H9 (cell line): ENCODE measurements at regions not wholly inside any gene's neighbourhood (a gene's known extent, or its start where the extent isn't known, plus 50 kb on each side); places are given as distances from the start of the nearest gene placed in this dataset.

Experiments used
- DNase-seq: peaks from one replicate; pipeline ENCODE4 v3.0.0-alpha.2; 2017
- H2AFZ ChIP-seq: one replicate; pipeline ENCODE4 v1.6.1; 2013; ENCODE audit warnings: mild to moderate bottlenecking, low read length, control low read depth, moderate library complexity
- H2AK5ac ChIP-seq: 2 replicates; pipeline ENCODE4 v1.6.1; 2013; ENCODE audit warnings: low read length, control low read depth, mixed read lengths; ENCODE audit not compliant: insufficient read length
- H2BK120ac ChIP-seq: one replicate; pipeline ENCODE4 v1.6.1; 2013; ENCODE audit warnings: low read depth, mild to moderate bottlenecking, low read length, control low read depth, inconsistent platforms; ENCODE audit not compliant: poor library complexity, severe bottlenecking
- H2BK12ac ChIP-seq: 2 replicates; pipeline ENCODE4 v1.6.1; 2013; ENCODE audit warnings: low read length, control low read depth, mixed read lengths, low read depth; ENCODE audit not compliant: insufficient read length
- H2BK15ac ChIP-seq: 2 replicates; pipeline ENCODE4 v1.6.1; 2013; ENCODE audit warnings: low read depth, low read length, control low read depth
- H2BK20ac ChIP-seq: one replicate; pipeline ENCODE4 v1.6.1; 2013; ENCODE audit warnings: low read depth, mild to moderate bottlenecking, low read length, control low read depth, inconsistent platforms; ENCODE audit not compliant: poor library complexity, severe bottlenecking
- H2BK5ac ChIP-seq: 2 replicates; pipeline ENCODE4 v1.6.1; 2013; ENCODE audit warnings: low read length, control low read depth, mixed read lengths; ENCODE audit not compliant: insufficient read length
- H3K14ac ChIP-seq: 2 replicates; pipeline ENCODE4 v1.6.1; 2013; ENCODE audit warnings: low read length, control low read depth; ENCODE audit not compliant: insufficient read depth
- H3K18ac ChIP-seq: 2 replicates; pipeline ENCODE4 v1.6.1; 2013; ENCODE audit warnings: low read depth, mild to moderate bottlenecking, mixed read lengths, low read length, control low read depth; ENCODE audit not compliant: insufficient read length
- H3K23ac ChIP-seq: 2 replicates; pipeline ENCODE4 v1.6.1; 2013; ENCODE audit warnings: low read length, control low read depth, mixed read lengths, low read depth; ENCODE audit not compliant: insufficient read length
- H3K23me2 ChIP-seq: 2 replicates; pipeline ENCODE4 v1.6.1; 2013; ENCODE audit warnings: low read depth, mild to moderate bottlenecking, mixed read lengths, low read length, control low read depth; ENCODE audit not compliant: insufficient read length, poor library complexity, severe bottlenecking
- H3K27ac ChIP-seq: 2 replicates; pipeline ENCODE4 v1.5.1; 2013; ENCODE audit warnings: low read length, control low read depth, mixed read lengths, low read depth; ENCODE audit not compliant: insufficient read length
- H3K27me3 ChIP-seq: 2 replicates; pipeline ENCODE4 v1.6.1; 2013; ENCODE audit warnings: low read length, control low read depth, inconsistent platforms; ENCODE audit not compliant: insufficient read depth
- H3K4ac ChIP-seq: 2 replicates; pipeline ENCODE4 v1.6.1; 2013; ENCODE audit warnings: low read depth, mild to moderate bottlenecking, control low read depth, inconsistent platforms, low read length, moderate library complexity
- H3K4me1 ChIP-seq: 2 replicates; pipeline ENCODE4 v1.6.1; 2013; ENCODE audit warnings: low read length, control low read depth, inconsistent platforms; ENCODE audit not compliant: insufficient read depth
- H3K4me2 ChIP-seq: 2 replicates; pipeline ENCODE4 v1.6.1; 2013; ENCODE audit warnings: low read length, control low read depth, mixed read lengths; ENCODE audit not compliant: insufficient read length, insufficient read depth
- H3K56ac ChIP-seq: 2 replicates; pipeline ENCODE4 v1.6.1; 2013; ENCODE audit warnings: low read depth, mild to moderate bottlenecking, mixed read lengths, low read length, control low read depth; ENCODE audit not compliant: insufficient read length
- H3K79me1 ChIP-seq: 2 replicates; pipeline ENCODE4 v1.6.1; 2013; ENCODE audit warnings: low read depth, mild to moderate bottlenecking, moderate library complexity, low read length, control low read depth, inconsistent platforms; ENCODE audit not compliant: insufficient read depth, poor library complexity, severe bottlenecking
- H3K79me2 ChIP-seq: 2 replicates; pipeline ENCODE4 v1.6.1; 2013; ENCODE audit warnings: low read length, control low read depth, inconsistent platforms; ENCODE audit not compliant: insufficient read depth
- H3K9ac ChIP-seq: 2 replicates; pipeline ENCODE4 v1.6.1; 2013; ENCODE audit warnings: low read length, control low read depth, mixed read lengths; ENCODE audit not compliant: insufficient read length; ENCODE audit errors: extremely low read depth
- H3K9me3 ChIP-seq: one replicate; pipeline ENCODE4 v1.6.1; 2013; ENCODE audit warnings: low read depth, low read length, inconsistent platforms; ENCODE audit not compliant: control insufficient read depth
- H3T11ph ChIP-seq: one replicate; pipeline ENCODE4 v1.6.1; 2013; ENCODE audit warnings: mild to moderate bottlenecking, low read length, control low read depth, inconsistent platforms
- H4K20me1 ChIP-seq: one replicate; pipeline ENCODE4 v1.6.1; 2013; ENCODE audit not compliant: control insufficient read depth, insufficient read length, insufficient read depth
- H4K5ac ChIP-seq: 2 replicates; pipeline ENCODE4 v1.6.1; 2013; ENCODE audit warnings: low read depth, mild to moderate bottlenecking, mixed read lengths, low read length, control low read depth; ENCODE audit not compliant: insufficient read length
- H4K8ac ChIP-seq: replicated peaks from 2 replicates; pipeline ENCODE4 v1.6.1; 2013; ENCODE audit warnings: low read length, control low read depth, mixed read lengths, low read depth; ENCODE audit not compliant: insufficient read length
- H4K91ac ChIP-seq: 2 replicates; pipeline ENCODE4 v1.6.1; 2013; ENCODE audit warnings: low read depth, mild to moderate bottlenecking, moderate library complexity, mixed read lengths, low read length, control low read depth; ENCODE audit not compliant: insufficient read length
- H3K27ac Mint-ChIP-seq, 3 experiments: 2 replicates in 2 of 3; 3 replicates in 1 of 3; pipeline ENCODE4 v1.8.0; 2020 to 2021; ENCODE audit warnings: mixed read lengths in 3 of 3, mild to moderate bottlenecking in 1 of 3, moderate library complexity in 1 of 3
- H3K27me3 Mint-ChIP-seq: 2 replicates; pipeline ENCODE4 v1.8.0; 2021; ENCODE audit warnings: low read depth, mild to moderate bottlenecking, moderate library complexity, mixed read lengths
- H3K36me3 Mint-ChIP-seq, 3 experiments: 2 replicates in 2 of 3; 3 replicates in 1 of 3; pipeline ENCODE4 v1.8.0; 2020 to 2021; ENCODE audit warnings: low read depth in 3 of 3, mixed read lengths in 3 of 3; ENCODE audit not compliant: insufficient read depth in 1 of 3
- H3K4me1 Mint-ChIP-seq, 2 experiments: 2 replicates each; pipeline ENCODE4 v1.8.0; 2020; ENCODE audit warnings: mixed read lengths in 2 of 2
- H3K4me3 Mint-ChIP-seq, 2 experiments: 2 replicates in 1 of 2; 3 replicates in 1 of 2; pipeline ENCODE4 v1.8.0; 2020 to 2021; ENCODE audit warnings: mild to moderate bottlenecking in 2 of 2, mixed read lengths in 2 of 2, moderate library complexity in 1 of 2
- H3K9me3 Mint-ChIP-seq, 2 experiments: 2 replicates in 1 of 2; 3 replicates in 1 of 2; pipeline ENCODE4 v1.8.0; 2020; ENCODE audit warnings: mild to moderate bottlenecking in 2 of 2, mixed read lengths in 2 of 2, moderate library complexity in 1 of 2
- WGBS: extraction: QIAGEN DNeasy Blood & Tissue Kit; methylation state at CpG from one replicate; pipeline ENCODE4 v1.1.7; 2013; ENCODE audit warnings: missing lambda C conversion rate, low lambda C conversion rate, mixed read lengths; ENCODE audit not compliant: insufficient read length; ENCODE audit errors: extremely low coverage; 5-methylcytosine and 5-hydroxymethylcytosine counted together
- TF ChIP-seq, protein P1 (sequence below): fragments of 200-600 bp; sonication (generic); conservative IDR thresholded peaks from 3 replicates; pipeline ENCODE4 v1.8.0; 2021; ENCODE audit warnings: antibody characterized with exemption, mild to moderate bottlenecking

GRCh38 chr2:160989778-160990177, 170.4 kb upstream of the TANK start:
- no peak overlapping the region for H2BK120ac ChIP-seq

More at GRCh38 chr2:160989778-160990177, 170.4 kb upstream of the TANK start:
- no peak overlapping the region for H3K27ac Mint-ChIP-seq
- Histone ChIP-seq H3T11ph (no peak overlapping the region), H2BK5ac (no peak overlapping the region), H3K27ac (no peak overlapping the region), H3K4me1 (no peaks in the 10 kb centered on the region), H4K8ac (no peak overlapping the region), H4K91ac (no peak overlapping the region), H2BK20ac (no peak overlapping the region), H3K79me1 (no peaks in the 10 kb centered on the region), H3K14ac (no peak overlapping the region), H3K4me2 (no peak overlapping the region), H4K5ac (no peak overlapping the region), H2BK12ac (no peak overlapping the region), H2BK15ac (no peak overlapping the region), H3K56ac (no peak overlapping the region), H2AK5ac (no peak overlapping the region), H4K20me1 (no peaks in the 10 kb centered on the region), H3K4ac (no peak overlapping the region), H3K23ac (no peak overlapping the region), H3K9ac (no peak overlapping the region), H3K9me3 (no peaks in the 10 kb centered on the region), H3K27me3 (no peaks in the 10 kb centered on the region; the same call in 1 of the 2 replicates), H3K18ac (no peak overlapping the region), H3K23me2 (no peaks in the 10 kb centered on the region), H2AFZ (peak overlapping the region; percentile 8), H3K79me2 (no peaks in the 10 kb centered on the region)
- no peak for DNase-seq
- H3K27me3 Mint-ChIP-seq = no peaks in the 10 kb centered on the region
- H3K4me1 Mint-ChIP-seq = peaks cover 8 to 11% of the 10 kb centered on the region in 2 experiments
- H3K4me3 Mint-ChIP-seq = no peak overlapping the region
- peaks cover 0 to 6% (median 0%) of the 10 kb centered on the region in 3 experiments; a peak in 4 of 7 replicates for H3K36me3 Mint-ChIP-seq
- H3K9me3 Mint-ChIP-seq = peaks cover 5% of the 10 kb centered on the region in 2 experiments; a peak in 4 of 5 replicates
- WGBS = no CpG with 5 or more reads among the region's 1 CpG
- TF ChIP-seq, protein P1, sequence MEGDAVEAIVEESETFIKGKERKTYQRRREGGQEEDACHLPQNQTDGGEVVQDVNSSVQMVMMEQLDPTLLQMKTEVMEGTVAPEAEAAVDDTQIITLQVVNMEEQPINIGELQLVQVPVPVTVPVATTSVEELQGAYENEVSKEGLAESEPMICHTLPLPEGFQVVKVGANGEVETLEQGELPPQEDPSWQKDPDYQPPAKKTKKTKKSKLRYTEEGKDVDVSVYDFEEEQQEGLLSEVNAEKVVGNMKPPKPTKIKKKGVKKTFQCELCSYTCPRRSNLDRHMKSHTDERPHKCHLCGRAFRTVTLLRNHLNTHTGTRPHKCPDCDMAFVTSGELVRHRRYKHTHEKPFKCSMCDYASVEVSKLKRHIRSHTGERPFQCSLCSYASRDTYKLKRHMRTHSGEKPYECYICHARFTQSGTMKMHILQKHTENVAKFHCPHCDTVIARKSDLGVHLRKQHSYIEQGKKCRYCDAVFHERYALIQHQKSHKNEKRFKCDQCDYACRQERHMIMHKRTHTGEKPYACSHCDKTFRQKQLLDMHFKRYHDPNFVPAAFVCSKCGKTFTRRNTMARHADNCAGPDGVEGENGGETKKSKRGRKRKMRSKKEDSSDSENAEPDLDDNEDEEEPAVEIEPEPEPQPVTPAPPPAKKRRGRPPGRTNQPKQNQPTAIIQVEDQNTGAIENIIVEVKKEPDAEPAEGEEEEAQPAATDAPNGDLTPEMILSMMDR = no peak
